ENCODE measurements at regions not wholly inside any gene's neighbourhood (a gene's known extent, or its start where the extent isn't known, plus 50 kb on each side); places are given as distances from the start of the nearest gene placed in this dataset.

GRCh38 chr6:159450815-159451465 lies 242.1 kb downstream of the SOD2 start:
- peaks cover under 1% of the 10 kb centered on the region; the same call in 1 of the 2 replicates for H3K27me3 ChIP-seq (replicated peaks; ENCODE audit: control insufficient read depth, insufficient read depth, low read length)
- H3K4me3 ChIP-seq (replicated peaks; ENCODE audit: low read depth, low read length), result no peak overlapping the region
- no peaks in the 10 kb centered on the region for H3K36me3 ChIP-seq (ENCODE audit: control insufficient read depth, insufficient read depth, low read length)
- TF ChIP-seq, protein P1, sequence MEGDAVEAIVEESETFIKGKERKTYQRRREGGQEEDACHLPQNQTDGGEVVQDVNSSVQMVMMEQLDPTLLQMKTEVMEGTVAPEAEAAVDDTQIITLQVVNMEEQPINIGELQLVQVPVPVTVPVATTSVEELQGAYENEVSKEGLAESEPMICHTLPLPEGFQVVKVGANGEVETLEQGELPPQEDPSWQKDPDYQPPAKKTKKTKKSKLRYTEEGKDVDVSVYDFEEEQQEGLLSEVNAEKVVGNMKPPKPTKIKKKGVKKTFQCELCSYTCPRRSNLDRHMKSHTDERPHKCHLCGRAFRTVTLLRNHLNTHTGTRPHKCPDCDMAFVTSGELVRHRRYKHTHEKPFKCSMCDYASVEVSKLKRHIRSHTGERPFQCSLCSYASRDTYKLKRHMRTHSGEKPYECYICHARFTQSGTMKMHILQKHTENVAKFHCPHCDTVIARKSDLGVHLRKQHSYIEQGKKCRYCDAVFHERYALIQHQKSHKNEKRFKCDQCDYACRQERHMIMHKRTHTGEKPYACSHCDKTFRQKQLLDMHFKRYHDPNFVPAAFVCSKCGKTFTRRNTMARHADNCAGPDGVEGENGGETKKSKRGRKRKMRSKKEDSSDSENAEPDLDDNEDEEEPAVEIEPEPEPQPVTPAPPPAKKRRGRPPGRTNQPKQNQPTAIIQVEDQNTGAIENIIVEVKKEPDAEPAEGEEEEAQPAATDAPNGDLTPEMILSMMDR (IDR thresholded peaks at IDR 0.05; ENCODE audit: insufficient read depth, low read length, poor library complexity, severe bottlenecking), result no peak
- DNase-seq (ENCODE audit: extremely low read depth, insufficient read length), result no peak

- Histone ChIP-seq H3K27me3 (replicated peaks; ENCODE audit: control insufficient read depth, insufficient read depth, low read length) (peaks cover 2% of the 10 kb centered on the region), H3K4me3 (replicated peaks; ENCODE audit: low read depth, low read length) (no peak overlapping the region), H3K36me3 (ENCODE audit: control insufficient read depth, insufficient read depth, low read length) (no peaks in the 10 kb centered on the region)
- no peak for DNase-seq (ENCODE audit: extremely low read depth, insufficient read length)
- TF ChIP-seq, protein P1 (IDR thresholded peaks at IDR 0.05; ENCODE audit: insufficient read depth, low read length, poor library complexity, severe bottlenecking), result no peak
These were observed 246.7 kb downstream of the SOD2 start for GRCh38 chr6:159446340-159446739.

- H3K27me3 ChIP-seq (replicated peaks; ENCODE audit: control insufficient read depth, insufficient read depth, low read length), result peaks cover 3% of the 10 kb centered on the region
- no peak for DNase-seq (ENCODE audit: extremely low read depth, insufficient read length)
- no peak overlapping the region for H3K4me3 ChIP-seq (replicated peaks; ENCODE audit: low read depth, low read length)
- TF ChIP-seq, protein P1 (IDR thresholded peaks at IDR 0.05; ENCODE audit: insufficient read depth, low read length, poor library complexity, severe bottlenecking), result no peak
- H3K36me3 ChIP-seq (ENCODE audit: control insufficient read depth, insufficient read depth, low read length), result no peaks in the 10 kb centered on the region
These were observed 247.7 kb downstream of the SOD2 start for GRCh38 chr6:159445351-159445750.

GRCh38 chr6:159444056-159444760 lies 248.8 kb downstream of the SOD2 start:
- Histone ChIP-seq H3K4me3 (replicated peaks; ENCODE audit: low read depth, low read length) (no peak overlapping the region), H3K27me3 (replicated peaks; ENCODE audit: control insufficient read depth, insufficient read depth, low read length) (peaks cover 3% of the 10 kb centered on the region)
- TF ChIP-seq, protein P1 (IDR thresholded peaks at IDR 0.05; ENCODE audit: insufficient read depth, low read length, poor library complexity, severe bottlenecking), result no peak

GRCh38 chr6:159443417-159443920 lies 249.6 kb downstream of the SOD2 start:
- H3K27me3 ChIP-seq (replicated peaks; ENCODE audit: control insufficient read depth, insufficient read depth, low read length), result peaks cover 3% of the 10 kb centered on the region
- no peaks in the 10 kb centered on the region for H3K36me3 ChIP-seq (ENCODE audit: control insufficient read depth, insufficient read depth, low read length)
- TF ChIP-seq, protein P1 (IDR thresholded peaks at IDR 0.05; ENCODE audit: insufficient read depth, low read length, poor library complexity, severe bottlenecking), result no peak
- H3K4me3 ChIP-seq (replicated peaks; ENCODE audit: low read depth, low read length), result no peak overlapping the region
- DNase-seq (ENCODE audit: extremely low read depth, insufficient read length), result no peak

More at GRCh38 chr6:159444056-159444760, 248.8 kb downstream of the SOD2 start:
- no peak for DNase-seq (ENCODE audit: extremely low read depth, insufficient read length)
- no peaks in the 10 kb centered on the region for H3K36me3 ChIP-seq (ENCODE audit: control insufficient read depth, insufficient read depth, low read length)
